HG02938 (cell line): ENCODE measurements at regions not wholly inside any gene's neighbourhood (a gene's known extent, or its start where the extent isn't known, plus 50 kb on each side); places are given as distances from the start of the nearest gene placed in this dataset.

ENCODE experiments used
- ATAC-seq: cut with Tn5 transposase; IDR thresholded peaks from one replicate; pipeline ENCODE4 v1.9.1; 2021; ENCODE audit warnings: mild to moderate bottlenecking, moderate library complexity; ENCODE audit not compliant: unreplicated experiment

DNA sequence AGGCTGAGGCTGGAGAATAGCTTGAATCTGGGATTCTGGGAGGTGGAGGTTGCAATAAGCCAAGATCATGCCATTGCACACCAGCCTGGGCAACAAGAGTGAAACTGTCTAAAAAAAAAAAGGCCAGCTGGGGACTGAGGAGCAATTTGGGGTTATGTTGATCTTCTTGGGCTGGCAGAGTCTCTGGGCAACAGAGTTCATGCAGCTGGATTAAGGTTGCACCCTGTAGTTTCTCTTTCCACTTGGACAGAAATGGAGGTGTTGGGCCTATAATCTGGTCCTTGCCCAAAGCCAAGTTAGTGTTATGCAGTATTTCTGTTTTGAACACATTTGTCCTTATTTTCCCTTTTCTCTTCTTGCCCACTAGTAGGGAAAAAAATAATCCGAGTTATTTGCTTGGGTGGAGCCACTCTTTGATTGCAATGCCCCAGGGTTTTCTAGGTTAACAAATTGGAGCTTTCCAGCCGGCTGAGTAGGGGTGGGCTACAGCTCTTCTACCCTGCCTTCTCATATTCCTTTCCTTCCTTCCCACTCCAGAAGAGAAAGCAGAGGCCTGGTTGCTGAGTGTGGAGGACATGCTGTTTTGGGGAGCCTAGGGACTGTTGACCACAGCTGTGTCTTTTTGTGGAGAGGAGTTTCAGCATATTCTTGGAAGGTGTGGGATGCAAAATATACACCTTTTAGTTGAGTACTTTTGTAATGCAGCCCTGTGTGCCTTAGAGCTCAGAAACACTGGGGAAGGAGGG lies 213.9 kb downstream of the SOX4 start:
- ATAC-seq: no peak

DNA sequence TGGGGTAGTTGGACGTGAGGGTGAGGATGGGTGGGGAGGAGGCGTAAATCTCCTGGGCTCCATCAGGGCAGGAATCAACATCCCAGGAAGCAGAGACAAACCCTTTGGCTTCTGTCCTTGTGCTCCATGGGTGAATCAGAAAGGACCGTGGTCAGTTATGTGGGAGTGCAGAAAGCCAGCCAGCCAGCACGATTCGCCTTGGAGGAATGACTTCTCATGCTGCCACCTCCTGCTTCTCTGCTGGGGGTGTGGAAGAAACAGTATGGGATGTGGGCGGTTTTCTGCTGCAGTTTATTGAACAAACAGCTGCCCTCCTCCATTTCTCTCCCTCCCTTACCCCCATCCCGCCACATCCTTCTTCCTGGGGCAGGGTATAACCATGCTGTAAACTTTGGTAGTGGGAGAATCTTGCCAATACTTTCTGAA lies 214.5 kb downstream of the SOX4 start:
- no peak for ATAC-seq

DNA sequence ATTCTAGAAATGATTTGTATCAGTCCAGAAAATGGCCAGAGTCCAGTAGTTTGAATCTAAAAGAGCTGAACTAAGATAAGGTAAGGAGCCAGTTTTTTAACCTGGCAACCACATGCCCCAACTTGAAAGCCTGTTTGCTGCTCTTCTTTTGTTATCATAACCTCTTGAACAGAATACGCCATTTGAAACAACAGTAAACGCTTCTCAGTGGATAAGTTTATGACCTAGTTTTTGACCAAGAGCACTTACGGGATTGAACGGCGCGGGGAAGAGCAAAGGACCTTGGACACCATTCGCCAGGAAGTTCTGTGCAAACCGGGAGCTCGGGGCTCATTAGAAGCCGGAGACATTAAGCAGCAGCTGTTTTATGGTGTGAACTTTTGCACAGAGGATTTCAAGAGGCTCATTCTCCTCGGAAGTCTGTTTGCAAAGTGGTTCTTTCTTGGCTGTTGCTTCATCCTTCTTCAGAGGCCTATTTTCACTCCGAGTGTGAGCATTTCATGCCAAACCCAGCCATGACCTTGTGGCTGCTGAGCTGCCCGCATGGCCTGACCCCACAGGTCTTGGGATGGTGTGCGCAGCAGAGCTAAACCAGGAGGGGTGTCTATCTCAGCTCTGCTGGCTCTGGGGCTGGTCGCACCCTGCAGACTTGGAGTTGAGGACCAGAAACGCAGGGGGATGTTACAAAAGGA lies 215.1 kb downstream of the SOX4 start:
- no peak for ATAC-seq

DNA sequence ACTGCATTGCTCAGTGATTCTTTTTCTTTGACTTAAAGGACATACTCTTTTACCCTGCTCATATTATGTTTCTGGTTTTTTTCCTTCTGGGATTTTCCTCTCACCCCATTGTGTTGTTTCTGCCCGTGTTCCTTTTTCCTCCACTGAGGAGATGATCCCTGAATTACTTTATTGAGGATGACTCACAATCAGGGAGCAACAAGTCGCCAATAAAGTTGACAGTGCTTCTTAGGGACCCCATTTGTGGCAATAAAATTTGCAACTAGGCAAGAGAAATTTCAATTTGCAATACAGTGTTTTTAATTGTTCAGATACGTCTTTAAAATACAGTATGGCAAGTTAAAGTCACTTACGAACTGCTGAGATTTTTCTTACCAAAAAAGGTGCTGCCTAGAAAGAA lies 217.9 kb downstream of the SOX4 start:
- ATAC-seq: no peak

DNA sequence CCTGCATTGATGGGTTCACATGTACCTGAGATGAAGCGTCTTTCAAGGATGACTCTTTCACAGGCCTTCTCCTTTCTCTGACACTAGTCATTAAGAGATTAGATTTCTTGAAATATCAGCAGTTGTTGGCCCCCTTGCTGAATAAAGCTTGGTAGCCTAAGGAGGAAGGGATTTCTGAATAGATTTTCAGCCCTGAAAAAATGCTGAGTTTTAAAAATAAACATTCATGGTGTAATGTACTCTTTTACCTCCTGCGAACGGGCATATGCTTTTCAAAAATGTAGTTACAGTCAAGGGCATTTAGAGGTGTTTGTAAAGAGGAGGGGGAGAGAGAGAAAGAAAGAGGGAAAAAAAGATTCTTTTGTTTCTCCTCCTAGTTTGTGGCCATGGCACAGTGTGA lies 222.7 kb downstream of the SOX4 start:
- ATAC-seq: no peak

DNA sequence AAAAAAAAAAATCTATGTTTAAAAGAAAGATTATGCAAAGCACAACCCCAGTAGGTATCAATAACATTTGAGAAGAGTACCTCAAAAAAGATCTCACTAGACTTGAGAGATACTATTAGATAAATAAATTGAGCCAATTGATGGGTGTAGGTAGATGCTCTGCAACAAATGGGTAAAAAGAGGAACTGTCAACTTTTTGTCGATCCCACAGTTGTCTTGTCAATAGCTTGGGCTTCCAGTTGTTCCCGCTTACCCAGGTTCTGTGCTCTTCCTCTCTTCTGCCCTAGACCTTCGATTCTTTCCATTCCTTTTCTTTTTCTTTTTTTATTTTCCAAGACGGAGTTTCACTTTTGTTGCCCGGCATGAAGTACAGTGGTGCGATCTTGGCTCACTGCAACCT lies 226.9 kb downstream of the SOX4 start:
- no peak for ATAC-seq

DNA sequence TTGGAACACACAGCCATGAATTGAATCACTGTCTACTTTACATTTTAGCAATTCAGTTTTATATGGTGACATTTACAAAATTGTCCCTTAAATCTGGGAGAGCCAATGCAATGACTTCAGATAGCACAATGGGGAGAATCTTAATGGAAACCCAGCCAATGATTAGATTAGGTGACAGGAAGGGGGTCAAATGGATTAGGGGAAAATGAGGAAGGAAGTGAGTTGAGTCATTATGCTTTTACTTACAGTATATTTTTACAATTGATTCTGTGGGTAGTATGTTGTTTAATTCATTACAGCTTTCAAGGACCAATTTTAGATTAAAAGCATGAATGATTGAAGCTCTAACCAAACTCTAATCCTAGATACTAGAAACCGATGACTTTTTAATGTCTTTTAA lies 229.8 kb downstream of the SOX4 start:
- ATAC-seq: no peak

DNA sequence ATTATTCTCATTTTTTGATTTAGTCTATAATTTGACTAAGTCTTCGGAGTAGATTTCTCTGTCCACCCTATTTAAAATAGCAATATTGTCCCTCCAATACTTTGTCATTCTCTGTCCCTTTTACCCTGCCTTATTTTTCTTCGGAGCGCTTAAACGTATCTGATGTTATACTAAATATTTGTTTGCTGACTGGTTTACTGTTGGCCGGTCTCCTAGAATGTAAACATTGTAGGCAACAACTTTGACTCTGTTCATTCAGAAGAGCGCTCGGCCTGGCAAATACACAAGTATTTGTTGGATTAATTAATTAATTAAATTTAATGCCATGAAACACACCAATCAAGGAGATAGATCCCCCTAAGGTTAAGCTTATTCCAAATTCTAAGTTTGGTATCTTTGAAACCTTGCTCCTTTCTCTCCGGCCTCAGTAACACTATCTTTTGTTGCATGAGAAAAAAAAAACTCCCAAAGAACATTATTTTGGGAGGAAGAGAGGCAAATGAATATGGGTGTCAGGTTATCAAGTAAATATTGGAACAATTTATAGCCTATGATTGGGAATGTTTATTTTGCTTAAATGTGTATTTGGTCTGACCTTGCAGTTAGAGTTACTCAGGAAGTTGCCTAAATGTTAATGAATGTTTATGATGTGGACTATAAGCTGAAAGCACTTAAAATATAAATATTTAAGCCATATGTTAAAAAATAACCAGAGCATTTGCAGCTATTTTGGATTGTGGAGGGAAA lies 231.1 kb downstream of the SOX4 start:
- no peak for ATAC-seq

DNA sequence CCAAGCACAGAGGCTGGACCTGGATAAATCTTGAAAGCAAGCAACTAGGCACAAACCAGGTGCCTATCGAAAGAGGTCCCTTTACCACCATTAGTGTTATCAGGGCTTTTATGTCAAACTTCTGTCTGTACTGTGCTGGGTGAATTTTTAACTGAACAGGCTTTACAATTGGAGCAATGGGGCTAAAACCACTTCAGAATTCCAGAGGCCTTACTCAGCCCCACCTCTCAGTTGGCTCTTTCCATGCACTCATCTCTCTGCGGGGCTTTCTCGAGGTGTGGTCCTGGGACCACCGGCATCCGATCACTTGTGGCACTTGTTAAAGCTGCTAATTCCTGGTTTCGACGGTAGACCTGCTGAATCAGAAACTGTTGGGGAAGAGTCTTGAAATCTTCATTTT lies 232.5 kb downstream of the SOX4 start:
- no peak for ATAC-seq

DNA sequence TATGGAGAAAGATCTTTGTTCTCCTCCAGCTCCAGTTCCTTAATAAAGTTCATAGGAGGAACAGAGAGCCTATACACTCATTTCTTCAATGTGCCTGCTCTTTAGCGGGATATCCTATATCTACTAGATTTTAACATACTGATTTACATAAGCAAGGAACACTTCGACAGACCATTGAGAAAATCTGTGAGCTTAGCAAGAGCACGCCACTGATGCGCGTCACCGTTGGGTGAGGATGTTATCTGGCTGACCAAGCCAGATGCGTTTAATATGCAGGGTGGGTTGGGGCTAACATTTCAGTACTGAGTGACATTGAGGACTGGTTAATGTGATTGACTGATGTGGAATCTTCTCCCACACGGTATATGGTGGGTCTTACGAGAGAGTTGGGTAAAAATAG lies 233.4 kb downstream of the SOX4 start:
- no peak for ATAC-seq

DNA sequence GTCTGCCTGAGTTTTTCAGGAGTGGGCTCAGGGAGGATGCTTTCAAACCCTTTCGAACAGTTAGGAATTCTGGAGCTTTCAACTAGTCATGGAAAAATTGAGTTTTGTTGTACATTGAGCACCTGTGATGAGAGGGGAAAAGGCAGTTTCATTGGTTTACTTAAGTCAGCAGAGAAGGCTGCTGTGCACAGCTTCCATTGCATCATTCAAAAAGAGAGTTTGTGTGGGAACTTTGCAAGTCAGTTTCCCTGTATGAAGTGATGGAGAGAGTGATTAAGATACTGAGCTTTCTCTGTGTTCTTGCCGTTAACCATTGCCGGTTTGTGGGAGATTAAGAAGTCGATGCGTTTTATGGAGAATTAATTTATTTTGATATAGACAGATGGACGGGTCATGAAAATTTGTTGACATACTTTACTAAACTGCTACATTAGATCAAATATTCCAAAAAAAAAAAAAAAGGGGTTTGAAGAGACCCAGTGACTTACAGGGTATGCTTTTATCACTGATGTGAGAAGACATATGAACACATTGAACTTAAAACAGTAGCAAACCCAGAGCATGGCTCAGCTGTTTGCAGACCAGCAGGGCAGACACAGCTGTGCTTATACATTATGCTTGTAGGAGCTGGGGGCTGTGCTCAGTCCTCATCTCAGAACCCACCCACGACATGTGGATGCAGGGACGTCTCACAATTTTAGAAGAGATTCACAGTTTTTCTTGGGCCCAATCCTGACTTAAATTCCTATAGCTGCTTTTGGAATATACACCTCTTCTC lies 234.1 kb downstream of the SOX4 start:
- ATAC-seq: no peak

DNA sequence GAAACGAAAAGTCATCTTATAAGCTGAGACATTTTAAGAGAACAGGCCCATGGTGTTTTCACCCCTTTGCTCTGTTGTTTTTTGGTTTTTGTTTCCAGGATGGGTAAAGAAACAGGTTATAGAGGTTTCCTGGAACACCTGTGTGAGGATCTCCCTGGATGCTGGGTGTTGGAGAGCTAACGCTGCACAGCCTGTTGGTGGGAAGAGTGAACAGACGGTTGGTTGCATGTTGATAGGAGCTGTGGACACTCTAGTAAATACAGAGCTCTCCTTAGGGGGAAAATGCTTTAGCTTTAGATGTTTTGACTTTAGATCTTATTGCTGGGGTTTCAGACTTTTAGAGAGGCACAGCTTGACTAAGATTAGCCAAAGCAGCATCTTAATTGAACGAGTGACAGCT lies 235.2 kb downstream of the SOX4 start:
- no peak for ATAC-seq

DNA sequence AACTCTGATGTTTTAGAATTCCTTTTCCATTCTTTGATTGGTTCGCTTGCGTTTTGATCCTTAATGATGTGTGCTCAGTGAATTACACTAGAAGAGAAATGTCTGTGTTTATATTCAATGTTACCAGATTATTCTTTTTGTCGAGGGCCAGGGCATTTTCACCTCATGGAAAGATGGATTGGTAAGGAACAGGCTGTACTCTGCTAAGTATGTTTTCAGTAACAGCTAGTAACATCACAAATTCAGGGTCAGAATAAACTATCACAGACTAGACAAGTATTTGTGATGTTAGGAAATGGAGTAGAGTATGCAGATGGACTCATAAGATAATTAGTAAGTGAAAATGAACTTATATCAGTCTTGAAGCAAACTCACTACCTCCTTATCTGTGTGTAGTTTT lies 235.6 kb downstream of the SOX4 start:
- no peak for ATAC-seq

DNA sequence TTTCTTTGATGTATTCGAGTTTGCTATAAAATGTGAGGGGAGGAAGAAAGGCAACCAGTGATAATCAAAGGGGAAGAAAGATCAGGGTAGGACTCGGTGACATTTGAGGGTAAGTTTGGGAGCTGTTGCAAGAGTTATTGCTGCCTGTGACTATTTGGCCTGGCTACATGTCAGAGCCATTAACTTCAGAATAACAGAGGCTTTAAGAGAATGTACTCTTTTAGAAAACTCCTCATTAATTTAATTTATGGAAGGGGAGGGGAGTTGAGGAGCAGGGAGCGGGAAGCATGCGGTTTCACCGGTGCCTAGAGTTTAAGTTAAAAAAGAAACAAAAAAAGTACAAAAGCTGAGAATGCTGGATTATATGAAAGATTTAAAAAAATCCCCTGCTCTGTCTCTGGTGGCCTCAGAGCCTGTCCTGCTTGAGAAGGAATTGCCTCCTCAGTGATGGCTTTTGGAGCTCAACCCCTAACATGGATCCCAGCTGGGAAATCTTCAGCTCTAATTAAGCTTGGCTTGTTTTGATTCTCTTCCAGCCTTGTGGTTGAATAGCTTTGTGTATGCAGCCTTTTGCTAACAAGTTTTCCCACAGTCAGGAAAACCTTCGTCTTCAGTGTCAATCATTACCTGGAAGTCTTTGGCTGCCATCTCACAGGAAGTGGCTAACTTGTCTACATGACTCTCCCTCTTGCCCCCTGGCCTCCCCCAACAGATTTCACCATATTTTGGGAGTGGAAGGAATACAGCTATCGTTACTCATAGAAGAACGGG lies 238.2 kb downstream of the SOX4 start:
- ATAC-seq: no peak

DNA sequence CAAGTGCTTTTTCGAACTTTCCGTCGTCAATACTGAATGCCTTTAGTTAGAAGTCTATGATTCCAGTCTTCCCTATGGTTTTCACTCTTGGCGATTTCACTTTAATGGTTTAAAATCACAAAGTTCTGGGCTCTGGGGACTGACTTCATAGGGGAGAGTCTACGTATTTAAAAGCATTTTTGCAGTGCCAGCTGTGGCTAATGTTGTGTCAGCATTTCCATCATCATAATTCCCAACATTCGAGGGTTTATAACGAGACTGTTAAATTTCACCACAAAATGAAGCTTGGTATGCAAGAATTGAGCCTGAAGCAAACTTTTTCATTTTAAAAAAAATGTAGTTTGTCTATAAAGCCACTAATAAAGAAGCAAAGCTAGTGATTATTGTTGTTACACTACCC lies 242.7 kb downstream of the SOX4 start:
- ATAC-seq: no peak

DNA sequence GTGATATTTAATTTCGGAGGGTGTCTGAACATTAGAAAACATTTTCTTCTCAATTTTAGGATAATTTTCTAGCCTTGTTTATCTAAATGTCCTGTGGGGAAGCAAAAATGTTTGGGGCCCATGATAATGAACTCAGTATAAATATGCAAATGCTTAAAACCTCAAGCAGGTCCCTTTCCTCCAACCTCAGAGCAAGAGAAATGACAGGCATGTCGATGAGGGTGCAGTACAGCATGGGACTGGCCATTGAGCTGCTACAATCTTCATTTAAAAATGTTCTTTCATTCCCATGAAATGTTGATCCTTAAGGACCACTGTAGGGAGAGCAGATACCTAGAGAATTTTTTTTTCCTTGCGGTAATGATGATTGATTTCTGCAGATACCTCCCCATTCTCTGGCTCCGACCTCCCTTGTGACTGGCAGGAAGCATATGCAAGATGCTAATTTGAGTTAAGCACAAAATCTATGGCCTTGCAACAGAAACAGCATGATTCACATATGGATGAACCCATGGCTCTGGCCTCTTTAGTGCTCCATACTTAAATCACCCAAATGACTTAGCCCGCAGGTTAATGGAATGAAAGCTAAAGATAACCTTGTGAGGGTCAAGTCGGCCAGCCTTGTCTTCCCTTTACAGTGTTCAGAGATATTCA lies 243.3 kb downstream of the SOX4 start:
- ATAC-seq: no peak

DNA sequence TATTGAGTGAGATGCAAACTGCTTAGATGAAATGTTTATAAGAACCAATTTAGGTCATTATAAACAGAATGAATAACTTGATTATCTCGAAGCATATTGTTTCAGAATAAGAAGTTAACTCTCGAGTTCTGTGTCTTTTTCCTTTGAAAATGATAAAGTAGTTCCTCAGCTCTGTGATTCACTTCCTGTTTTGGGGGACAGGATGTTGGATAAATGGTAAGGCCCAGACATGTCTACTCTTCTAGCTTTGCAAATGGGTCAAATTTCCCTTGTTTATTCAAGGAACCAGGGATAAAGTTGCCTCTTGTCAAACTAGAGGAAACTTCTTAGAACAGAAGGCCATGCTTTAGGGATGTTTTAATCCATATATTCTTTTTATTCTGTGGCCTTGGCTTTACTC lies 246.9 kb downstream of the SOX4 start:
- ATAC-seq: no peak

DNA sequence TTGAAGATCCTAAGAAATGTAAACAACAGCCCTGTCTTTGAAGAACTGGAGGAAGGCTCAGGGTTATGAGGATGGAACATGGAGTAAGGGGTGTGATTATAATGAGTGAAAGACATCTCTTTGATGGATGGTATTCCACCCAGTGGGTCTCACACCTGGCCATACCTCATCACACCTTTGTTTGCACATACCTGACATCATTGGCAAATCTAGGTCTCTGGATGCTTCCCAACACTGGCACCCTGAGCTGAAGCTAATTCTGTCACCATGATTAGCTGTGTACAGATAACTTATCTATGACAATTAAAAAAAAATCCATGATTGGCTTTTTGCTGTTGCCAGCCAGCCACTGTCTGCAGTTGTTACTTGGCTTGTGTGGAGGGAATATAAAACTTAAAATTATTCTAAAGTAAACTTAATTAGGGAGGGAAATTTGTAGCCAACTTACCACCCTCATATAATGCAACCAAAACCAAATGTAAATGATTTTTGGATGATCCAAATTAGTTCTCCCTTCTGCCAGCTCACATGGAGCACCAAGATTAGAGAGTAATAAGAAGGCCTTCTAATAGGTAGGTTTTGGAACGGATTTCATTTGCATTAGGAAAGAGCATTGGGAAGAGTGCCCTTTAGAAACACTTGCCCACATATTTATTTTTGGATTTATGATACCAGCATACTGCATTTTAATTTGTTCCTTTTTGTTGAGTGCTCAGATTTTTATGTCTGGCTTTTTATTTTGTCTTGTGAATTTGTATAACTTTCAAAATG lies 249.5 kb downstream of the SOX4 start:
- ATAC-seq: no peak
